HEK293 (cell line): ENCODE measurements at regions not wholly inside any gene's neighbourhood (a gene's known extent, or its start where the extent isn't known, plus 50 kb on each side); places are given as distances from the start of the nearest gene placed in this dataset.

ENCODE experiments used
- CTCF ChIA-PET: fragments of 350-600 bp; formaldehyde crosslinking; extraction: SDS; loops from one replicate; lab custom pipeline; 2021; ENCODE audit warnings: antibody characterized with exemption; lab: Yijun Ruan, JAX
- POLR2A ChIA-PET: fragments of 300-600 bp; formaldehyde crosslinking; extraction: SDS; loops from one replicate; lab custom pipeline; 2020; ENCODE audit warnings: antibody characterized with exemption, inconsistent platforms; lab: Yijun Ruan, JAX
- H3K27ac ChIP-seq: fragments of 200-500 bp; sonication (Bioruptor generic); 2 replicates; pipeline ENCODE4 v1.5.1; 2014; ENCODE audit warnings: low read depth, low read length, control low read depth, inconsistent platforms; ENCODE audit errors: extremely low read depth
- H3K36me3 ChIP-seq, 2 experiments: fragments of 200-500 bp in 1 of 2; sonication (Bioruptor generic) in 1 of 2; 1 replicate in 1 of 2; 2 replicates in 1 of 2; pipeline ENCODE4 v1.5.1; 2014 to 2017; ENCODE audit warnings: inconsistent platforms in 2 of 2, low read length in 2 of 2; ENCODE audit not compliant: control insufficient read depth in 2 of 2, insufficient read depth in 1 of 2
- H3K4me1 ChIP-seq: fragments of 200-500 bp; sonication (Bioruptor generic); 2 replicates; pipeline ENCODE4 v1.5.1; 2014; ENCODE audit warnings: mild to moderate bottlenecking, low read length, inconsistent platforms; ENCODE audit not compliant: control insufficient read depth, insufficient read depth
- H3K4me3 ChIP-seq: 2 replicates; pipeline ENCODE4 v1.5.1; 2011; ENCODE audit warnings: low read depth, mild to moderate bottlenecking, control low read depth, low read length, moderate library complexity
- H3K9me3 ChIP-seq: fragments of 200-500 bp; sonication (Bioruptor generic); 2 replicates; pipeline ENCODE4 v1.5.1; 2014; ENCODE audit warnings: low read depth, low read length, inconsistent platforms; ENCODE audit not compliant: control insufficient read depth, insufficient read depth
- GFI1B ChIP-seq: fragments of 450-650 bp; formaldehyde crosslinking; IDR thresholded peaks from 2 replicates; pipeline ENCODE4 v1.5.1; 2016; ENCODE audit warnings: missing biosample characterization, missing genetic modification characterization
- ZBTB17 ChIP-seq: fragments of 450-650 bp; formaldehyde crosslinking; IDR thresholded peaks from 2 replicates; pipeline ENCODE4 v1.5.1; 2016; ENCODE audit warnings: missing biosample characterization, missing genetic modification characterization
- ZNF138 ChIP-seq: fragments of 450-650 bp; formaldehyde crosslinking; IDR thresholded peaks from 2 replicates; pipeline ENCODE4 v1.5.1; 2016; ENCODE audit warnings: missing biosample characterization, missing genetic modification characterization, borderline replicate concordance
- ZNF169 ChIP-seq: fragments of 450-650 bp; formaldehyde crosslinking; IDR thresholded peaks from 2 replicates; pipeline ENCODE4 v1.5.1; 2016; ENCODE audit warnings: missing biosample characterization, missing genetic modification characterization
- ZNF202 ChIP-seq: fragments of 450-650 bp; formaldehyde crosslinking; IDR thresholded peaks from 2 replicates; pipeline ENCODE4 v1.5.1; 2016; ENCODE audit warnings: missing biosample characterization, missing genetic modification characterization, borderline replicate concordance
- ZNF23 ChIP-seq: fragments of 450-650 bp; formaldehyde crosslinking; IDR thresholded peaks from 2 replicates; pipeline ENCODE4 v1.5.1; 2016; ENCODE audit warnings: missing biosample characterization, missing genetic modification characterization, borderline replicate concordance
- ZNF24 ChIP-seq: fragments of 450-650 bp; formaldehyde crosslinking; IDR thresholded peaks from 2 replicates; pipeline ENCODE4 v1.5.1; 2016; ENCODE audit warnings: missing biosample characterization, missing genetic modification characterization
- ZNF366 ChIP-seq: fragments of 450-650 bp; formaldehyde crosslinking; conservative IDR thresholded peaks from 2 replicates; pipeline ENCODE4 v1.5.1; 2016; ENCODE audit warnings: missing biosample characterization, missing genetic modification characterization
- ZNF548 ChIP-seq: fragments of 450-650 bp; formaldehyde crosslinking; IDR thresholded peaks from 2 replicates; pipeline ENCODE4 v1.5.1; 2016; ENCODE audit warnings: missing biosample characterization, missing genetic modification characterization
- ZNF558 ChIP-seq: fragments of 450-650 bp; formaldehyde crosslinking; IDR thresholded peaks from 2 replicates; pipeline ENCODE4 v1.5.1; 2016; ENCODE audit warnings: missing biosample characterization, missing genetic modification characterization
- ZNF585B ChIP-seq: fragments of 450-650 bp; formaldehyde crosslinking; IDR thresholded peaks from 2 replicates; pipeline ENCODE4 v1.5.1; 2016; ENCODE audit warnings: missing biosample characterization, missing genetic modification characterization
- ZNF654 ChIP-seq: fragments of 450-650 bp; formaldehyde crosslinking; IDR thresholded peaks from 2 replicates; pipeline ENCODE4 v1.5.1; 2016; ENCODE audit warnings: low read depth, missing biosample characterization, missing genetic modification characterization
- ZNF701 ChIP-seq: fragments of 450-650 bp; formaldehyde crosslinking; IDR thresholded peaks from 2 replicates; pipeline ENCODE4 v1.5.1; 2016; ENCODE audit warnings: missing biosample characterization, missing genetic modification characterization
- TF ChIP-seq, protein P1 (sequence below): fragments of 450-650 bp; formaldehyde crosslinking; IDR thresholded peaks from 2 replicates; pipeline ENCODE4 v1.5.1; 2016; ENCODE audit warnings: missing biosample characterization, missing genetic modification characterization
- TF ChIP-seq, protein P2 (sequence below): fragments of 450-650 bp; formaldehyde crosslinking; IDR thresholded peaks from 2 replicates; pipeline ENCODE4 v1.5.1; 2017; ENCODE audit warnings: missing biosample characterization, missing genetic modification characterization
- TF ChIP-seq, protein P3 (sequence below): fragments of 450-650 bp; formaldehyde crosslinking; IDR thresholded peaks from 2 replicates; pipeline ENCODE4 v1.5.1; 2016; ENCODE audit warnings: missing biosample characterization, missing genetic modification characterization
- TF ChIP-seq, protein P4 (sequence below): fragments of 450-650 bp; formaldehyde crosslinking; IDR thresholded peaks from 2 replicates; pipeline ENCODE4 v1.5.1; 2016; ENCODE audit warnings: missing biosample characterization, missing genetic modification characterization

DNA sequence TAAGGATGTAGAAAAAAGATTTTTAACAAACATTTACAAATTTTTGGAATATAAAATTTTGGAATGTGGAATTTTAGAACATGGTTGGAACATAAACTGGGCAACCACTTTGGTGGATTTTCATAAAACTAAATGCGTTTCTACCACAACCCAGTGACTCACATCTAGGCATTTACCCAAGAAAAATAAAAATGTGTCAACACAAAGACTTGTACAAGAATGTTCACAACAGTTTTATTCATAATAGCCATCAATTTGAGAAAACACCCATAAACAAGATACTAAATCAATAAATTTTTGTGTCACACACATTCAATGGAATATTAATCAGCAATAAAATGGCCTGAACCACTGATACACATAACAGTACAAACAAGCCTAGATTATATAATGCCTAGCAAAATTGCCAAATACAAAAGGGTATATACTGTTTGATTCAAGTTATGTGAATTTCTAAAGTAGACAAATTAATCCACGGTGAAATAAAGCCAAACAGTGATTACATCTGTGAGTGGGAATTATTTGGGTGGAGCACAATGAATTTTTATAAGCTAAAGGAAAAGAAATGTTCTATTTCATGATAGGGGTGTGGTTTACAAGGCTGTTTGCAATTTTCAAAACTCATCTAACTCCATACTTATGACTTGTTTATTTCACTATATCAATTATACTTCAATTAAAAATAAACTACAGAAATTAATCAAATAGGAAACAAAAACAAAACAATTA lies 415.2 kb upstream of the OR4E1 start:
- ChIA-PET CTCF (interaction anchor here (0.7 kb wide), 1 partner anchor 719 kb away, joined by 4 read pairs; no protein-coding TSS in a partner anchor), POLR2A (no interaction called here)
- H3K4me3 ChIP-seq: no peak overlapping the region
- TF ChIP-seq, protein P1, sequence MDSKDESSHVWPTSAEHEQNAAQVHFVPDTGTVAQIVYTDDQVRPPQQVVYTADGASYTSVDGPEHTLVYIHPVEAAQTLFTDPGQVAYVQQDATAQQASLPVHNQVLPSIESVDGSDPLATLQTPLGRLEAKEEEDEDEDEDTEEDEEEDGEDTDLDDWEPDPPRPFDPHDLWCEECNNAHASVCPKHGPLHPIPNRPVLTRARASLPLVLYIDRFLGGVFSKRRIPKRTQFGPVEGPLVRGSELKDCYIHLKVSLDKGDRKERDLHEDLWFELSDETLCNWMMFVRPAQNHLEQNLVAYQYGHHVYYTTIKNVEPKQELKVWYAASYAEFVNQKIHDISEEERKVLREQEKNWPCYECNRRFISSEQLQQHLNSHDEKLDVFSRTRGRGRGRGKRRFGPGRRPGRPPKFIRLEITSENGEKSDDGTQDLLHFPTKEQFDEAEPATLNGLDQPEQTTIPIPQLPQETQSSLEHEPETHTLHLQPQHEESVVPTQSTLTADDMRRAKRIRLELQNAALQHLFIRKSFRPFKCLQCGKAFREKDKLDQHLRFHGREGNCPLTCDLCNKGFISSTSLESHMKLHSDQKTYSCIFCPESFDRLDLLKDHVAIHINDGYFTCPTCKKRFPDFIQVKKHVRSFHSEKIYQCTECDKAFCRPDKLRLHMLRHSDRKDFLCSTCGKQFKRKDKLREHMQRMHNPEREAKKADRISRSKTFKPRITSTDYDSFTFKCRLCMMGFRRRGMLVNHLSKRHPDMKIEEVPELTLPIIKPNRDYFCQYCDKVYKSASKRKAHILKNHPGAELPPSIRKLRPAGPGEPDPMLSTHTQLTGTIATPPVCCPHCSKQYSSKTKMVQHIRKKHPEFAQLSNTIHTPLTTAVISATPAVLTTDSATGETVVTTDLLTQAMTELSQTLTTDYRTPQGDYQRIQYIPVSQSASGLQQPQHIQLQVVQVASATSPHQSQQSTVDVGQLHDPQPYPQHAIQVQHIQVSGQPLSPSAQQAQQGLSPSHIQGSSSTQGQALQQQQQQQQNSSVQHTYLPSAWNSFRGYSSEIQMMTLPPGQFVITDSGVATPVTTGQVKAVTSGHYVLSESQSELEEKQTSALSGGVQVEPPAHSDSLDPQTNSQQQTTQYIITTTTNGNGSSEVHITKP: peak; percentile 40; the same call in 1 of the 2 replicates
- TF ChIP-seq GFI1B (tag by site-specific recombination) (no peak), ZNF24 (tag by site-specific recombination) (no peak), ZNF366 (tag by site-specific recombination) (0 out of 2 replicates have a peak, but pooled peaks have one; percentile 26)
- TF ChIP-seq, protein P2, sequence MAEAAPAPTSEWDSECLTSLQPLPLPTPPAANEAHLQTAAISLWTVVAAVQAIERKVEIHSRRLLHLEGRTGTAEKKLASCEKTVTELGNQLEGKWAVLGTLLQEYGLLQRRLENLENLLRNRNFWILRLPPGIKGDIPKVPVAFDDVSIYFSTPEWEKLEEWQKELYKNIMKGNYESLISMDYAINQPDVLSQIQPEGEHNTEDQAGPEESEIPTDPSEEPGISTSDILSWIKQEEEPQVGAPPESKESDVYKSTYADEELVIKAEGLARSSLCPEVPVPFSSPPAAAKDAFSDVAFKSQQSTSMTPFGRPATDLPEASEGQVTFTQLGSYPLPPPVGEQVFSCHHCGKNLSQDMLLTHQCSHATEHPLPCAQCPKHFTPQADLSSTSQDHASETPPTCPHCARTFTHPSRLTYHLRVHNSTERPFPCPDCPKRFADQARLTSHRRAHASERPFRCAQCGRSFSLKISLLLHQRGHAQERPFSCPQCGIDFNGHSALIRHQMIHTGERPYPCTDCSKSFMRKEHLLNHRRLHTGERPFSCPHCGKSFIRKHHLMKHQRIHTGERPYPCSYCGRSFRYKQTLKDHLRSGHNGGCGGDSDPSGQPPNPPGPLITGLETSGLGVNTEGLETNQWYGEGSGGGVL (tag by site-specific recombination): peak; percentile 43; the same call in 1 of the 2 replicates
- TF ChIP-seq, all 188 proteins: peak for 3
- Histone ChIP-seq H3K36me3 (no peaks in the 10 kb centered on the region), H3K4me1 (no peaks in the 10 kb centered on the region), H3K9me3 (no peaks in the 10 kb centered on the region), H3K27ac (no peak overlapping the region)

DNA sequence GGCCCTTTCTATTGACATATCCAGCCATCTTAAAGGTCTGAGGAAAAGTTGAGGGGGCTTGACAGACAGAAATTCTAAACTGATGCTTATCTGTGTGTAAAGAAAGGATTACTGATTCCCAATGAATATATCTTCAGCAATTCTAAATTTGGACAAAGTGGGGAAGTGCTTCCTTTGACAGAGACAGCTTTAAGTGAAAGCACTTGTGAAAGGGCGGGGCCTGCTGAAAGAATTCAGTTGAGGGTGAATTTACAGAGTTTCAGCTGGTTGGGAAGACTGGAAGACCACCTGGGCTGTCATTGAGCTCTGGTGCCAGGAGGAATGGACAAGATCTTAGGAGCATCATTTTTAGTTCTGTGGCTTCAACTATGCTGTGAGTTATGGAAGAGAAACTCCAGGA lies 412.5 kb upstream of the OR4E1 start:
- Histone ChIP-seq H3K4me3 (no peak overlapping the region), H3K4me1 (no peaks in the 10 kb centered on the region), H3K27ac (no peak overlapping the region), H3K9me3 (no peaks in the 10 kb centered on the region), H3K36me3 (no peaks in the 10 kb centered on the region)
- TF ChIP-seq ZNF585B (tag by site-specific recombination) (no peak), ZNF169 (no peak), ZNF558 (tag by site-specific recombination) (no peak), ZNF701 (tag by site-specific recombination) (no peak), ZNF138 (tag by site-specific recombination) (no peak)
- POLR2A ChIA-PET: no interaction called here
- CTCF ChIA-PET: interaction anchor here (0.7 to 1.4 kb wide), 3 partner anchors 14 to 148 kb away, joined by 4 to 10 read pairs (median 6); no protein-coding TSS in a partner anchor

DNA sequence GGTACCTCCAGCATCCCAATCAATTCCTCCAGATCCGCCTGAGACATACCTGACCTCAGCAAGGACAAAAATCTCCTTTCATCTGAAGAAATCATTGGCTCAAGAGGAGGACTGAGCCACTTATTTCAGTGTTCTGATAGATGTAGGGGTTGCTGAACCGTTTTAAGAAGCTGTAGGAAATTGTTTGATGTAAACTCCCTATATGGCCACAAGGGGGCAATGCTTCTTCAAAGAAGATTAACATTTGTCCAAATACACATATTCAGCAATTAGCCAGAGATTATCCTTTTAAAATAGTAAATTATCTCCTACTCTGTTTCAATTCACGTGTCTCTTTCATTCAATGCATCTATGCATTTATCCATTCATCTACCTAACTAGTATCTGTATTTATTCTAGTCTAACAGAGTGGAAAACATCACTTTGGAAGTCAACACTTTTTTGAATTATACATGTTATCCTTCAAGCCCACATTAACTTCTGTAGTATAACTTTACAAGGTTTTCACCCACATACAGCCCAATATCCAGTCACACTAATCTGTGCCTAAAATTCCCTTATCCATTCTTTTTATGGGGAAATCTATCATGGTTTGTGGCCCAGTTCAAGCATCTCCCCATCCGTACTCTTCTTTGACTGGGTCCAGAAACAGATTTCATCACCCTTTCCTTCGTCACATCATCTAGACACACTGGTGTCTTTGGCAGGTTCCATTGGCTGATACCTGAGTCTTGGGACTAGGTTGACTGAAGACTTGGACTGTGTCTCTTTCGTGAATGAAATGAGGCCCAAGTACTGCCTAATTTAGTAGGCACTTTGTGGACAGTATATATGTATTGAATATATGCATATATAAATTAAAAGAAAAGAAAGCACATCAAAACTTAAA lies 411.0 kb upstream of the OR4E1 start:
- Histone ChIP-seq H3K9me3 (no peaks in the 10 kb centered on the region), H3K4me1 (no peaks in the 10 kb centered on the region), H3K27ac (no peak overlapping the region), H3K36me3 (no peaks in the 10 kb centered on the region), H3K4me3 (no peak overlapping the region)
- POLR2A ChIA-PET: no interaction called here
- CTCF ChIA-PET: interaction anchor here (1.0 to 2.4 kb wide), 6 partner anchors 11 to 118 kb away, joined by 3 to 9 read pairs (median 4); no protein-coding TSS in a partner anchor
- TF ChIP-seq ZNF202 (tag by site-specific recombination) (no peak), ZNF654 (tag by site-specific recombination) (peak; percentile 38), ZBTB17 (tag by site-specific recombination) (no peak), ZNF548 (tag by site-specific recombination) (no peak), ZNF23 (tag by site-specific recombination) (no peak)
- TF ChIP-seq, protein P3, sequence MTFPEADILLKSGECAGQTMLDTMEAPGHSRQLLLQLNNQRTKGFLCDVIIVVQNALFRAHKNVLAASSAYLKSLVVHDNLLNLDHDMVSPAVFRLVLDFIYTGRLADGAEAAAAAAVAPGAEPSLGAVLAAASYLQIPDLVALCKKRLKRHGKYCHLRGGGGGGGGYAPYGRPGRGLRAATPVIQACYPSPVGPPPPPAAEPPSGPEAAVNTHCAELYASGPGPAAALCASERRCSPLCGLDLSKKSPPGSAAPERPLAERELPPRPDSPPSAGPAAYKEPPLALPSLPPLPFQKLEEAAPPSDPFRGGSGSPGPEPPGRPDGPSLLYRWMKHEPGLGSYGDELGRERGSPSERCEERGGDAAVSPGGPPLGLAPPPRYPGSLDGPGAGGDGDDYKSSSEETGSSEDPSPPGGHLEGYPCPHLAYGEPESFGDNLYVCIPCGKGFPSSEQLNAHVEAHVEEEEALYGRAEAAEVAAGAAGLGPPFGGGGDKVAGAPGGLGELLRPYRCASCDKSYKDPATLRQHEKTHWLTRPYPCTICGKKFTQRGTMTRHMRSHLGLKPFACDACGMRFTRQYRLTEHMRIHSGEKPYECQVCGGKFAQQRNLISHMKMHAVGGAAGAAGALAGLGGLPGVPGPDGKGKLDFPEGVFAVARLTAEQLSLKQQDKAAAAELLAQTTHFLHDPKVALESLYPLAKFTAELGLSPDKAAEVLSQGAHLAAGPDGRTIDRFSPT (tag by site-specific recombination): no peak
- TF ChIP-seq, protein P4, sequence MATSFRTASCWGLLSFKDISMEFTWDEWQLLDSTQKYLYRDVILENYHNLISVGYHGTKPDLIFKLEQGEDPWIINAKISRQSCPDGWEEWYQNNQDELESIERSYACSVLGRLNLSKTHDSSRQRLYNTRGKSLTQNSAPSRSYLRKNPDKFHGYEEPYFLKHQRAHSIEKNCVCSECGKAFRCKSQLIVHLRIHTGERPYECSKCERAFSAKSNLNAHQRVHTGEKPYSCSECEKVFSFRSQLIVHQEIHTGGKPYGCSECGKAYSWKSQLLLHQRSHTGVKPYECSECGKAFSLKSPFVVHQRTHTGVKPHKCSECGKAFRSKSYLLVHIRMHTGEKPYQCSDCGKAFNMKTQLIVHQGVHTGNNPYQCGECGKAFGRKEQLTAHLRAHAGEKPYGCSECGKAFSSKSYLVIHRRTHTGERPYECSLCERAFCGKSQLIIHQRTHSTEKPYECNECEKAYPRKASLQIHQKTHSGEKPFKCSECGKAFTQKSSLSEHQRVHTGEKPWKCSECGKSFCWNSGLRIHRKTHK (tag by site-specific recombination): no peak
